ENCODE measurements at regions not wholly inside any gene's neighbourhood (a gene's known extent, or its start where the extent isn't known, plus 50 kb on each side); places are given as distances from the start of the nearest gene placed in this dataset.

DNA sequence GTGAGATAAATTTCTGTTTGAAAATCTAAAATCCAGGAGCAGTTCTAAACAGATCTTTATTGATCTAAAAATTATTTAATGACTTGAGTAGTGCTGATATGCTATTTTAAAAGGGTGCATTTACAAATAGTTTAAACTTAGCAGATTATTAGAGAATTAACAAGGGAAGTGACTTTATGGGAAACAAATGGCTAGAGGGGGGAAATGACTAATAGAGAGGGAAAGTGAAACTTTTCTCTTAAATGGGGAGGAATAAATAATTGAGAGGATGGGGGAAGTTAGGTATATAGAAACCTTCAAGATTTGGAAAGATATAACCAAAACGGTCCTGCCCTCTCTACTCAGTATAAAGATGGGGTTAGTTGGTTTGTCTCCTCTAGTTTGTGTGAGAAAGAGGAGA is 90.1 kb upstream of the ARMC3 start:
- Histone ChIP-seq H2AFZ (ENCODE audit: low read depth, low read length) (no peak overlapping the region), H3K36me3 (ENCODE audit: control insufficient read depth in 1 of 2, insufficient read depth in 2 of 2, low read depth in 1 of 2, low read length in 2 of 2) (no peaks in the 10 kb centered on the region), H3K4me1 (ENCODE audit: control insufficient read depth, insufficient read depth, low read depth, low read length) (no peaks in the 10 kb centered on the region), H3K4ac (ENCODE audit: low read depth in 1 of 2, low read length in 2 of 2) (no peak overlapping the region), H3K4me3 (ENCODE audit: insufficient read depth in 1 of 2, low read depth in 1 of 2, low read length in 2 of 2) (no peak overlapping the region), H2BK5ac (ENCODE audit: low read depth, low read length, poor library complexity, severe bottlenecking) (no peak overlapping the region), H3K79me1 (replicated peaks; ENCODE audit: low read length, poor library complexity, severe bottlenecking) (no peaks in the 10 kb centered on the region), H2BK15ac (ENCODE audit: low read depth, poor library complexity, severe bottlenecking) (no peak overlapping the region), H3K18ac (ENCODE audit: low read depth in 1 of 2, low read length in 2 of 2) (no peak overlapping the region), H3K9me3 (ENCODE audit: control insufficient read depth, low read length) (no peaks in the 10 kb centered on the region), H2BK12ac (ENCODE audit: low read length in 2 of 2) (no peak overlapping the region), H3K14ac (ENCODE audit: low read length in 2 of 2) (no peak overlapping the region), H2AK5ac (ENCODE audit: low read length, severe bottlenecking) (no peak overlapping the region), H3K9ac (ENCODE audit: low read length) (no peak overlapping the region), H3K23ac (ENCODE audit: low read length in 2 of 2) (no peak overlapping the region), H4K8ac (ENCODE audit: low read length) (no peak overlapping the region), H3K27ac (ENCODE audit: low read length, poor library complexity, severe bottlenecking) (no peak overlapping the region), H4K91ac (ENCODE audit: low read length) (no peak overlapping the region), H3K4me2 (ENCODE audit: low read length, poor library complexity, severe bottlenecking) (no peak overlapping the region), H2BK120ac (ENCODE audit: low read depth, low read length) (no peak overlapping the region), H3K27me3 (ENCODE audit: control insufficient read depth in 1 of 2, insufficient read depth in 1 of 2, low read length in 2 of 2) (no peaks in the 10 kb centered on the region)
- 86% methylated on average over 1 of the region's 1 CpG for WGBS
- DNase-seq = no peak

DNA sequence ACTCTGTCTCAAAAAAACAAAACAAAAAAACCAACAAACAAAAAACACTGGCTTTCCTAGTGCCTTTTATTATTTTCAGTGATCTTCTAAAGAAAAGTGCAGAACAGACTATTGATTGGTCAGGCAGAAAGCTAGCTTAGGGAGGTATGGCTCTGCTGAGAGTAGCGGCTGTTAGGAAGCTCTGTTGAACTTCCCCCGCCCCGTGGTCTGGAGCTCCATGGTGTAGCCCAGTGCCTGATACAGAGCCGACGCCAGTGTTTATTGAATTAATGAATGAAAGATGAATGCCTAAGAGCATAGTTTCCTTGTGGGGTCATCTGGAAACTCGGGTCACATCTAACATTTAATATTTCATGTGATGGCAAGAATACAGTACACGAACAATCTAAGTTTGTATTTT is 90.5 kb upstream of the ARMC3 start:
- Histone ChIP-seq H3K18ac (ENCODE audit: low read depth in 1 of 2, low read length in 2 of 2) (no peak overlapping the region), H3K4me2 (ENCODE audit: low read length, poor library complexity, severe bottlenecking) (no peak overlapping the region), H2BK12ac (ENCODE audit: low read length in 2 of 2) (no peak overlapping the region), H3K79me1 (replicated peaks; ENCODE audit: low read length, poor library complexity, severe bottlenecking) (no peaks in the 10 kb centered on the region), H2AFZ (ENCODE audit: low read depth, low read length) (no peak overlapping the region), H3K23ac (ENCODE audit: low read length in 2 of 2) (no peak overlapping the region), H3K9ac (ENCODE audit: low read length) (no peak overlapping the region), H3K4me3 (ENCODE audit: insufficient read depth in 1 of 2, low read depth in 1 of 2, low read length in 2 of 2) (no peak overlapping the region), H4K91ac (ENCODE audit: low read length) (no peak overlapping the region), H2AK5ac (ENCODE audit: low read length, severe bottlenecking) (no peak overlapping the region), H3K36me3 (ENCODE audit: control insufficient read depth in 1 of 2, insufficient read depth in 2 of 2, low read depth in 1 of 2, low read length in 2 of 2) (no peaks in the 10 kb centered on the region), H2BK15ac (ENCODE audit: low read depth, poor library complexity, severe bottlenecking) (no peak overlapping the region), H3K27me3 (ENCODE audit: control insufficient read depth in 1 of 2, insufficient read depth in 1 of 2, low read length in 2 of 2) (no peaks in the 10 kb centered on the region), H3K4ac (ENCODE audit: low read depth in 1 of 2, low read length in 2 of 2) (no peak overlapping the region), H3K9me3 (ENCODE audit: control insufficient read depth, low read length) (no peaks in the 10 kb centered on the region), H3K4me1 (ENCODE audit: control insufficient read depth, insufficient read depth, low read depth, low read length) (no peaks in the 10 kb centered on the region), H3K27ac (ENCODE audit: low read length, poor library complexity, severe bottlenecking) (no peak overlapping the region), H2BK120ac (ENCODE audit: low read depth, low read length) (no peak overlapping the region), H4K8ac (ENCODE audit: low read length) (no peak overlapping the region), H2BK5ac (ENCODE audit: low read depth, low read length, poor library complexity, severe bottlenecking) (no peak overlapping the region), H3K14ac (ENCODE audit: low read length in 2 of 2) (no peak overlapping the region)
- 94% methylated on average over 7 of the region's 7 CpGs for WGBS
- no peak for DNase-seq

DNA sequence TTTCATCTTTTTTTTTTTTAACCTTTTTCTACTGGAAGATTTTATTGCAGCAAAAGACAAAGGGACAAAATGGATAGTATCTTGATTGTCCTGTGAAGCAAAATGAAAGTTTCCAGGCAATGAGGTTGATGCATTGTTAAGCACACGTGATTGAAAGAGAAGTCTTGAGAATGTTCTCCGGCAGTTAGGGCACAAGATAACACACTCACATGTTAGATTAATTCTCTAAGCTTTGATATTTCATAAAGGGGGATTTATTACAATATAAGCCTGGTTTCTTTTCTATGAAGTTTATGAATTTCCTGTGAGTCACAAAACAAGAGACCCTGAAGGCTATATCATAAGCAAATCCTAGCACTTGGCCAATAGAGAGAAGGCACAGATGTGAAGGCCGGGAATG is 93.4 kb upstream of the ARMC3 start:
- Histone ChIP-seq H3K4me1 (ENCODE audit: control insufficient read depth, insufficient read depth, low read depth, low read length) (no peaks in the 10 kb centered on the region), H3K18ac (ENCODE audit: low read depth in 1 of 2, low read length in 2 of 2) (no peak overlapping the region), H2AFZ (ENCODE audit: low read depth, low read length) (no peak overlapping the region), H2BK5ac (ENCODE audit: low read depth, low read length, poor library complexity, severe bottlenecking) (no peak overlapping the region), H2AK5ac (ENCODE audit: low read length, severe bottlenecking) (no peak overlapping the region), H3K27ac (ENCODE audit: low read length, poor library complexity, severe bottlenecking) (no peak overlapping the region), H3K14ac (ENCODE audit: low read length in 2 of 2) (no peak overlapping the region), H3K4me3 (ENCODE audit: insufficient read depth in 1 of 2, low read depth in 1 of 2, low read length in 2 of 2) (no peak overlapping the region), H3K9ac (ENCODE audit: low read length) (no peak overlapping the region), H2BK15ac (ENCODE audit: low read depth, poor library complexity, severe bottlenecking) (no peak overlapping the region), H2BK12ac (ENCODE audit: low read length in 2 of 2) (no peak overlapping the region), H3K79me1 (replicated peaks; ENCODE audit: low read length, poor library complexity, severe bottlenecking) (no peaks in the 10 kb centered on the region), H3K4me2 (ENCODE audit: low read length, poor library complexity, severe bottlenecking) (no peak overlapping the region), H4K91ac (ENCODE audit: low read length) (no peak overlapping the region), H3K9me3 (ENCODE audit: control insufficient read depth, low read length) (no peaks in the 10 kb centered on the region), H4K8ac (ENCODE audit: low read length) (no peak overlapping the region), H3K4ac (ENCODE audit: low read depth in 1 of 2, low read length in 2 of 2) (no peak overlapping the region), H3K36me3 (ENCODE audit: control insufficient read depth in 1 of 2, insufficient read depth in 2 of 2, low read depth in 1 of 2, low read length in 2 of 2) (no peaks in the 10 kb centered on the region), H3K27me3 (ENCODE audit: control insufficient read depth in 1 of 2, insufficient read depth in 1 of 2, low read length in 2 of 2) (no peaks in the 10 kb centered on the region), H2BK120ac (ENCODE audit: low read depth, low read length) (no peak overlapping the region), H3K23ac (ENCODE audit: low read length in 2 of 2) (no peak overlapping the region)
- no peak for DNase-seq
- no CpG with 5 or more reads among the region's 3 CpGs for WGBS

DNA sequence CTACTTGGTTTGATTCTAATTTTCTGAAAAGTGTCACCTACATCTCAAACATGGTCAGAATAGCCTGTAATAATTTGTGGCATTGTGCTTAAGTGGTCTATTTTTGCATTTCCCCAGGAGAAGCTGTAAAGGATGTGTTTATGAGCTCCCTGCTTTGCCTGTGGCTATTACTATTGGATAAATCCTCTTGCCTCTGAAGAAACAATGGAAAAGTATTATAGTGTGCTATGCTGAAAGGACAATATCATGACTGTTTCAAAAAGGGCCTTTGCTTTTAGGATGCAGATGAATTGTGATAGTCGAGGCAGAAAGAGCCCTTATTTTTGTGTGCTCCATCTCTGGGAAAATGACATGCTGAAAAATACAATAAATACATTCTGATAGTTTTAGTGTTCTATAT is 94.1 kb upstream of the ARMC3 start:
- no CpG with 5 or more reads among the region's 1 CpG for WGBS
- no peak overlapping the region for H3K4me3 ChIP-seq (ENCODE audit: insufficient read depth in 1 of 2, low read depth in 1 of 2, low read length in 2 of 2)

More for the DNA sequence above, 94.1 kb upstream of the ARMC3 start:
- Histone ChIP-seq H2BK12ac (ENCODE audit: low read length in 2 of 2) (no peak overlapping the region), H3K18ac (ENCODE audit: low read depth in 1 of 2, low read length in 2 of 2) (no peak overlapping the region), H3K23ac (ENCODE audit: low read length in 2 of 2) (no peak overlapping the region), H3K14ac (ENCODE audit: low read length in 2 of 2) (no peak overlapping the region), H3K4me1 (ENCODE audit: control insufficient read depth, insufficient read depth, low read depth, low read length) (no peaks in the 10 kb centered on the region), H2AFZ (ENCODE audit: low read depth, low read length) (no peak overlapping the region), H3K79me1 (replicated peaks; ENCODE audit: low read length, poor library complexity, severe bottlenecking) (no peaks in the 10 kb centered on the region), H3K4me2 (ENCODE audit: low read length, poor library complexity, severe bottlenecking) (no peak overlapping the region), H3K9me3 (ENCODE audit: control insufficient read depth, low read length) (no peaks in the 10 kb centered on the region), H3K36me3 (ENCODE audit: control insufficient read depth in 1 of 2, insufficient read depth in 2 of 2, low read depth in 1 of 2, low read length in 2 of 2) (no peaks in the 10 kb centered on the region), H3K27ac (ENCODE audit: low read length, poor library complexity, severe bottlenecking) (no peak overlapping the region), H2BK120ac (ENCODE audit: low read depth, low read length) (no peak overlapping the region), H3K27me3 (ENCODE audit: control insufficient read depth in 1 of 2, insufficient read depth in 1 of 2, low read length in 2 of 2) (no peaks in the 10 kb centered on the region), H3K4ac (ENCODE audit: low read depth in 1 of 2, low read length in 2 of 2) (no peak overlapping the region), H2AK5ac (ENCODE audit: low read length, severe bottlenecking) (no peak overlapping the region), H2BK15ac (ENCODE audit: low read depth, poor library complexity, severe bottlenecking) (no peak overlapping the region), H2BK5ac (ENCODE audit: low read depth, low read length, poor library complexity, severe bottlenecking) (no peak overlapping the region), H4K91ac (ENCODE audit: low read length) (no peak overlapping the region), H4K8ac (ENCODE audit: low read length) (no peak overlapping the region), H3K9ac (ENCODE audit: low read length) (no peak overlapping the region)
- no peak for DNase-seq

Measured in mesenchymal stem cell (in vitro differentiated cells and primary cell).